Hindlimb muscle (tissue), 1 donor: ENCODE measurements at regions not wholly inside any gene's neighbourhood (a gene's known extent, or its start where the extent isn't known, plus 50 kb on each side); places are given as distances from the start of the nearest gene placed in this dataset.
"Not testable (repeated sequence)": the region's sequence is repeated elsewhere in the genome, so short reads cannot be mapped to it uniquely, and the experiment has no call there.

Source experiments
- DNase-seq: peaks from one replicate; pipeline ENCODE4 v3.0.0-alpha.2; 2013

DNA sequence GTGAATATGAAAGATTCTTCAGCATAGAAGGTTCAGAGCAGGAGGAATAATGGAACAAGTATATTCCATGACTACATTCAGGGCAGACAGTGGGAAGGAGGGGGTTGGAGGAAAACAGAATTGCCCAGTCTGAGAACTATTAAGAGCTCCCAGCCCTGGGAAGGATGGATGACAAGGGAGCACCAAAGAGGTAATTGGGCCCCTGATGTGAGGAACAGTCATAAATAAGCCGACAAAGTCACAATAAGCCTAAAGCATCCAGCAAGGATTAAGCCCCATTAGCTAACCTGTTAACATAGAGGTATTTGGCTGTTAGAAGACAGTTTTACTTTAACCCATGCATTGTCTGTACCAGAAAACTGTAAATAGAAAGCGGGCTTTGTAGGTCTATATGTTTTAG, 348.7 kb upstream of the SEMA6A start:
- DNase-seq, result no peak

GRCh38 chr5:116922532-116922931, 347.9 kb upstream of the SEMA6A start:
- no peak for DNase-seq

DNA sequence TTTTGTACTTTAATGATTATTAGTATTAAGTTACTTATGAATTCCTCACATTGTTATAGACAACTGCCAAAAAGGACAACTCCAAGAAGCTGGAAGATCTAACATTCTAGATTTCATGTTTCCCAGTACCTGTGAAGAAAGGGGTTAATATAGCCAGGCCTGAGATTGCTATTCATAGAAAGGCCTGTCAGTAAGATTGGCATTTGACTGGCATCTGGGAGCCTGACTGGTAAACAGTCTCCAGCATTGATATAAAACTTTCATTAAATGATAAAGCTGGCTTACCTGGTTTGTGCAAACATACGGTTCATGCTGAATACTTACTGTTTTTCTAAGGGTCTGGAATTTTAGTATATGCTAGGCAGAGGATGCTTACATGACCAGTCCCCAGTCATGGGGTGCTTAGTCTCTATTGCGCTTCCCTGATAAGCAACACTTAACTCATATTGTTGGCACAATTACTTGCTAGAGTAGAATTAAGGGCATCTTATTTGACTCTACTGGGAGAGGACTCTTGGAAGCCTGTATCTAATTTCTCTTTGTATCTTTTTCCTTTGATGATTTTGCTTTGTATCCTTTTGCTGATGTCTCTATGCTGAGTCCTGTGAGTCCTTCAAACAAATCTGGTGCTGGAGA, 340.4 kb upstream of the SEMA6A start:
- DNase-seq, result no peak

- no peak for DNase-seq
Measured at GRCh38 chr5:116912221-116912620, 337.6 kb upstream of the SEMA6A start.

- DNase-seq, result no peak
Measured at GRCh38 chr5:116911074-116911473, 336.5 kb upstream of the SEMA6A start.

- no peak for DNase-seq
Measured at GRCh38 chr5:116908537-116908936, 333.9 kb upstream of the SEMA6A start.

- no peak for DNase-seq
Measured at GRCh38 chr5:116905885-116906284, 331.3 kb upstream of the SEMA6A start.

GRCh38 chr5:116900793-116901192, 326.2 kb upstream of the SEMA6A start:
- DNase-seq, result no peak

DNA sequence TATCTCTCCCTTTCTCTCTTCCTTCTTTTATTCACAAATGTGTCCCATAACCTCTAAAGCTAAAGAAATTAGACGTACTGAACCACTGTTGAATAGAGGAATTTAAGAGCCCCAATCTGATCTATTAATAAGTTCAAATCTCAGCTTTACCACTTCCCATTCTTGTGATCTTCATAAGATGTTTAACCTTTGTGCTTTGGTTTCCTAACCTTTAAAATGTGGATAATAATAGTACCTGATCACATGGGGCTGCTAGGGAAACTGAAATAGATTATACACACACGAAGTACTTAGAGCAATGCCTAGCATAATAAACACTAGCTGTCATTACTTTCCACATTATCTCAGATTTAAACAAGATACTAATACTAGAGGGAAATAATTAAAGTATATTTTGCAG, 324.3 kb upstream of the SEMA6A start:
- no peak for DNase-seq

GRCh38 chr5:116897291-116897690, 322.7 kb upstream of the SEMA6A start:
- no peak for DNase-seq

DNA sequence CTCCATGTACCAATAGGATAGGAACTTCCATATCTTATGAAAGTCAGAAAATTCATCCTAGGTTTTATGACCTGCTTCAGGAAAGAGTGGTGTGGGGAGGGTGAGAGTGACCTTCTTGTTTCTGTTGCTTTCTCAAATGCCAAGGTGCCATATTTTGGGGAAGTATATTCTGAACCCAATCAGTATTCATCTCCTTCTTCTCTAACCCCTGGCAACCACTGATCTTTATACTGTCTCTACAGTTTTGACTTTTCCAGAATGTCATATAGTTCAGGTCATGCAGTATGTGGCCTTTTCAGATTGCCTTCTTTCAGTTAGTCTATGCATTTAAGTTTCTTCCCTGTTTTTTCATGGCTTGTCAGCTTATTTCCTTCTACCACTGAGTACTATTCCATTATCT, 321.4 kb upstream of the SEMA6A start:
- DNase-seq, result no peak

DNA sequence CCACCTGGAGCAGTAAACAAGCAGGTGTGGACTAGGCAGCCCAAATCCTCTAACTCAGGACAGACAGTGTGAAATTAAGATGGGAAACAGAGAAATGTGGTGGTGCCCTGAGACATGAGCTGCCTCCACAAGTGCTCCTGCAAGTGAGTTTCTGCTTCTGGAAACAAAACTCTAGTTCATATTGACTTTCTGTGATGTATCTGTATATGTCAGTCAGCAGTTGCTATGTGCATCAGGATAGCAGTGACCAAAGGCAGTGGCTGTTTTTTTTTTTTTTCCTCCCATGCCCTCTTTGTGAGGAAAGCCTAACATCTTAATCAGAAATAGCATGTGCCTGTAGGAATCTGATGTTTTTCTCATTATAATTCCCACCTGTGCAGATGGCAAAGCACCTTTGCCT, 318.4 kb upstream of the SEMA6A start:
- no peak for DNase-seq

DNA sequence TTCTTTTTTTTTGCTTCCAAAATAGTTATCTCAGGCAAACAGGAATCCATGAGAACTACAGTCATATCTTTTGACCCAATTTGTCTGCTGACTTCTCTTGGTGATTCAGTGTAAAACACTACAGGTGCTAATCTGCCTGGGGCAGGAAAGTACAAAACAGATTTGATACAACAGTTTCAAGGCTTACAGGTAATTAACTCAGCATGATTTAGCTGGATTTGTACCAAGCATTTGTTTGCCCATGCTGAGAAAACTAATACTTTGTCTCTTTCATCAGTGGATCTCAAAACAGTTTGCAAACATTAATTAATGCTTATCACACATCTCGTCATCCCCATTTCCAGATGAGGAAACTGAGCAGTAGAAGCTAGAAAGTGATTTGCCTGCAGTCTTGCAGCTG, 312.5 kb upstream of the SEMA6A start:
- no peak for DNase-seq

GRCh38 chr5:116885825-116886224, 311.2 kb upstream of the SEMA6A start:
- DNase-seq, result no peak

GRCh38 chr5:116883875-116884274, 309.3 kb upstream of the SEMA6A start:
- no peak for DNase-seq

DNA sequence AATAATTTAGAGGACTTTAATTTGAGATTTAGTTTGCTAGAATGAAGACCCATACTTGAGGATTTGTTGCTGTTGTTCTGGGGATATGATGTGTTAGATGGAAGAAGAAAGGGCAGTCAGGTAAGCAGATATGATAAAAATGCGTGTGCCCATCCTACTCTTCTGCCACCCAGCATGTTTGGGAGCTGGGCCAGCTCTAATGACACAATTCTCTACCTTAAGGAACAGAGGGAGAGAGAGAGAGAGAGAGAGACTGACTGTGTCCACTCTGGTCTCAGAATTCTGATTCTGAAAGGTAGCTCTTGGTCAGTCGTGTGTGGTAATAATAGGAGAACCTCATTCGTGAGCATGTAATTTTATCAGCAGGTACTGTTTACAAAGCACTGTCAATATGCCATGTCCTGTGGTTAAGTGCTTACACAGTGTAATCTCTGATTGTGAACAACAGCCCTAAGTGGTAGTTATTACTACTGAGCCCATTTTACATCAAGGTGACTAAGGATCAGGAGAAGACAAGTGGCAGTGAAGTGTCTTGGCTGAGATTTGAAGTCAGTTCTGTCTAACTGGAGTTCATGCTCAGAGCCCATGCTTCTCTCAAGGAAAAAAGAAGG, 307.4 kb upstream of the SEMA6A start:
- DNase-seq, result no peak

GRCh38 chr5:116880601-116881000, 306.0 kb upstream of the SEMA6A start:
- no peak for DNase-seq

DNA sequence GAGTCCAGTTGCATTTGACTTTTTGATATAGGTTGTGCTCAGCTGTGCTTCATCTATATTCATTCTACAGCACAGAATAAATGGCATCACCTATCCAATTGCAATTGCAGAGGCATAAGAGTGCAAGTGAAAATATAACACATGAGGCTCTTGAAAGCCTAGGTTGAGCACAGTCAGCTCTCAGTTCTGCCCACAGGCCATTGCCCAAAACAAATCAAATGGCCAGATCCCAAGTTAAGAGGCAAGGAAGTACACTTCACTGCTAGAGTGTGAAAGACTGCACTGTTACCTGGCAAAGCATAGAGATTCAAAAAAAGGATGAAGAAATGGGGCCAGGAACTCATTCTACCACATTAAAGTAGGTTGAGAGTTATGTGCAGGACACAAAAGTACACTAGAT, 305.5 kb upstream of the SEMA6A start:
- no peak for DNase-seq

- DNase-seq, result no peak
Measured at GRCh38 chr5:116876240-116876840, 301.7 kb upstream of the SEMA6A start.

DNA sequence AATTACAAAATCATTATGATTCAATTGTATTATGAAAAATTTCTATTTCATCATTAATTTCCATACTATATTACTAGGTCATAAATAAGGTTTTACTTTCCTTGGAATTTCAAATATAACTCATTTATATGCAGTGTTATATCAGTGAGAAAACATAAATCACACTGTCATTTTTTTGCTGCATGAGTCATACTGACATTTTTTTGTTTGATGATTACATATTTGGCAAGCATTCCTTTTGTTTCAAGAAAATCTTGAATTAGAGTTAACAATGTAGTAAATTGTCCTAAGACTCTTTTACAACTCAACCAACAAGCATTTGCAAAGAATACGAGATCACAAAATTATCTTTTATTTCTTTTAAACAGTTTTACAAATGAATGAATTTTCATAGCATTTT, 298.4 kb upstream of the SEMA6A start:
- no peak for DNase-seq

- DNase-seq, result no peak
Measured at GRCh38 chr5:116872486-116872885, 297.9 kb upstream of the SEMA6A start.

DNA sequence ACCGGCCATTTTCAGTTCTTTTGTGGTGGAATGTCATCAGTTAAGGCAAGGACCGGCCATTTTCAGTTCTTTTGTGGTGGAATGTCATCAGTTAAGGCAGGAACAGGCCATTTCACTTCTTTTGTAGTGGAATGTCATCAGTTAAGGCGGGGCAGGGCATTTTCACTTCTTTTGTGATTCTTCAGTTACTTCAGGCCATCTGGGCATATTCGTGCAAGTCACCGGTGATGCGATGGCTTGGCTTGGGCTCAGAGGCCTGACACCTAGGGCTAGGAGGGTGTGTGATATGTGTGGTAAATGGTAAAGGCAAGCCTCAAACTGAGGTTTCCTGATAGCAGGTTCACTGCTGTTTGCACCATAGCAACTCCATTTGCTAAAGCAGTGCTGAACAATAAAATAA, 293.2 kb upstream of the SEMA6A start:
- DNase-seq, result not testable (repeated sequence)

DNA sequence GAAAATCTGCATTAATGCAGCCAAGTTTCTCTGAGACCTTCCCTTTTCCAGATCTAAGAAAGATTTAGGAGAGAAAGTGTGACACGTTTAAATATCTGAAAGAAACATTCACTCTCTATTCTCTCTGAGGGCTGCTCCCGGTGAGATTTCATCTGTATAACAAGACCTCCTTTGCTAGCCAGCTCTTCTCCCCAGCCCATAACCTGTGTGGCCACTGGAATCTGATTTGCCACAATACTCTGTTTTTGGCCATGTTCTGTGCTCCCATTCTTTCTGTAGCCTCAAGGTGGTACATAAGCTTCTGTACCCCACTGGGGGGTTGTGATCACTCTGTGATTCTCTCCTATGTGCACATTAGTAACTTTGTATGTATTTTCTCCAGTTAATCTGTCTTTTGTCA, 291.0 kb upstream of the SEMA6A start:
- DNase-seq, result no peak

DNA sequence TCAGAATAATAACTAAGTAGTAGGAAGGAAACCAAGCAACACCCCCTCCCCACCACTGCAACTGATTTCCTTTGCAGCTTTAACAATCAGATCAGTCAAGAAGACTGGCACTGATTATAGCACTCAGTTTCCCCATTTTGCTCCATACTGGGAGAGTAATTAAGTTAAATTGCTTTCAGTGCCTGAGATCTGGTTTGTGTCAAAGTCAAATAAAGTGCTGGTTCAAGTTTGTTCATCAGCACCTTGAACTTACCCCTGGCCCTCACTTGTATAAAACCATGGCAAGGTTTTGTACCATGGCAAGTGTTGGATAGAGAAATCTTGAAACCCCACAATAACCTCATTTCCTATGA, 290.2 kb upstream of the SEMA6A start:
- DNase-seq, result no peak
